GM18505 (cell line): ENCODE measurements at regions not wholly inside any gene's neighbourhood (a gene's known extent, or its start where the extent isn't known, plus 50 kb on each side); places are given as distances from the start of the nearest gene placed in this dataset.
"Not testable (repeated sequence)": the region's sequence is repeated elsewhere in the genome, so short reads cannot be mapped to it uniquely, and the experiment has no call there.

Experiments used
- ATAC-seq: cut with Tn5 transposase; IDR thresholded peaks from one replicate; pipeline ENCODE4 v1.9.1; 2021; ENCODE audit not compliant: unreplicated experiment
- POLR2A ChIP-seq: IDR thresholded peaks from 4 replicates; pipeline ENCODE4 v1.6.1; 2011; ENCODE audit warnings: borderline replicate concordance; ENCODE audit not compliant: insufficient read depth, insufficient read length; ENCODE audit errors: extremely low read depth

GRCh38 chr7:136399385-136399784 lies 422.2 kb upstream of the MTPN start:
- ATAC-seq: no peak
- TF ChIP-seq POLR2A: no peak

DNA sequence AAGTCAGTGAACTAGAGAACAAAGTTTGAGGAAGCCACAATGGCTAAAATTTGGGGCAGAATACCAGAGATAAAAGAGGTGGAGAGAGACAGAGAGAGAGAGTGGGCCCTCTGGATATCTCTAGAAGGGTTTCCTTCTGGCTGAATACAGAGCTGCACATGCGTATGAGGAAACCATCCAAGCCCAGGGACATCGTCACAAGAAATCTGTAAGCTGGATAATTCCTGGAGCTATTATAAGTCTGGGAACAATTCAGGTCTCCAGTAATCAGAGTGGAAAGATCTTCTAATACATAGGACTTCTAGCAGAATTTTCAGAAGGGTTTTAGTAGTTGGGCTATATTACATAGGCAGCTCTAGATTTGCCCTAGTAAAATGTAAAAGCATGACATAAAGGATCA lies 415.7 kb upstream of the MTPN start:
- ATAC-seq: no peak
- TF ChIP-seq POLR2A: no peak

DNA sequence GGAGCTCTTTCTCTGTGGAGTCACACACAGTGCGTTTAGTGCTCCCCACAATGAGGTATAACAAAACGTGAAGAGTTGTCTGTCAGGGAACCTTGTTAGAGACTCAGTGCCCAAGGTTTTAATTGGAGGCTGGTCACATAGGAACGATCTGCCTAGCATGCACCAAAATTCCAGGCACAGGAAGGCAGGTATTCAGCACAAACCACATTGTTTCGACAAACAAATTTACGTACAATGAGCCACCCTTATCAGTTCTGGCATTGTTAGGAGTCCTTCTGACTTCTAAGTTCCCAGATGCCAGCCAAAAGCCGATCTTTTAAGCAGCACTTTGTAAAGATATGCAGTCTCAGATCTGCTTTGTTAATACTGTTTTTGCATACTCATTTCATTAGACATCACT lies 414.2 kb upstream of the MTPN start:
- no peak for ATAC-seq
- TF ChIP-seq POLR2A: no peak

DNA sequence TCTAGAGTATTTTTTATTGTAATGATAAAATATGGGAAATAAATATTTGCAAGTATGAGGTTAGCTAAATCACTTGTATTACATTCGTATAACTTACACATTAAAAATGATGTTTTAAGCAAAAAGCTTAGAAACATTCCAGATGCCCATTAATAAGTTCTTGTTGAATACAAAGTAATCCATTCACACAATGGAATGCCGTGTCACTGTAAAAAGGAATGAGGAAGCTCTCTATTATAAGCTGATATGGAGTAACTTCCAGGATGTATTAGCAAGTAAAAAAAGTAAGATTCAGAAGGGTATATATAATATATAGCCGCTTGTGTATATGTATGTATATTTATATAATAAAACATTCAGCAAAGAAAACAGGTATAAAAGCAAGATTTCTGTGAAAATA lies 412.8 kb upstream of the MTPN start:
- ATAC-seq: no peak
- no peak for TF ChIP-seq POLR2A

- no peak for TF ChIP-seq POLR2A
- ATAC-seq: no peak
These were observed 409.7 kb upstream of the MTPN start for GRCh38 chr7:136386876-136387275.

DNA sequence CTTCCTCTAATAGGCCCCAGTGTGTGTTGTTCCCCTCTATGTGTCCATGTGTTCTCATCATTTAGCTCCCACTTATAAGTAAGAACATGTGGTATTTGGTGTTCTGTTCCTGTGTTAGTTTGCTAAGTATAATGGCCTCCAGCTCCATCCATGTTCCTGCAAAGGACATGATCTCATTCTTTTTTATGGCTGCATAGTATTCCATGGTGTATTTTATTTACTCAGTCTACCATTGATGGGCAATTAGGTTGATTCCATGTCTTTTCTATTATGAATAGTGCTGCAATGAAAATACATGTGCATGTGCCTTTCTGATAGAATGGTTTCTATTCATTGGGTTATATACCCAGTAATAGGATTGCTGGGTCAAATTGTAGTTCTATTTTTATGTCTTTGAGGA lies 394.2 kb upstream of the MTPN start:
- ATAC-seq: not testable (repeated sequence)

DNA sequence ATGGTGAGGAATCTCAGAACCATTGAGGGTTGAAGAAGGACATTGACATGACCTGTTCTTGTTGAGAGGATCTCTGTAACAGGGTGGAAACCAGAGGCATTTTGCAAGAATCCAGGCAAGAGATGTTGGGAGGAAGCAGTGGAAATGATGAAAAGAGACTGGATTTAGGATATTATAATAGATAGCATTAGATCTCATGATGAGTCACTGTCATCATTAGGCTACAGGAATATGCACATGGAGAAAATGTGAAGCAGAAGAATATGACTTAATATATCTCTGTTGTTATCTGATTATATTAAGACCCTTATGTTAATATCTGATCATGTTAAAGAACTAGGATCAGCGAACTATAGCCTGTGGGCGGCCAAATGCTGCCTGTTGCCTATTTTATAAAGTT lies 393.0 kb upstream of the MTPN start:
- ATAC-seq: no peak
- no peak for TF ChIP-seq POLR2A

DNA sequence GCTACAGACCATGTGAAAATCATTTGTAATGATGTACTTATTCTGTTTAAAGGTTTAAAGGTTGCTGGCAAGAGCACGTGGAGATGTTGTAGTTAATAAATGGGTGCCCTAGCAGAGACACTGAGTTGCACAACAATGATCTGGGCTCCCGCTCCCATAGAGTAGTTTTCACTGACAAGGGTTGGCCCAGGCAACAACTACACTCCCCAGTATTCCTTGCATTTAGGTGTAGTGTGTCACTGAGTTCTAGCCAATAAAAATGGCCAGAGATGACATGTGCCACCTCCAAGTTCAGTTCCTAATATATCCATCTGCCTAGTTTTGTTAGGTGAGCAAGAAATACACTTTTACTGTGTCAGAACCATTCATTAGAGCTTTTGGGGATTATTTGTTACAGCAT lies 392.1 kb upstream of the MTPN start:
- no peak for TF ChIP-seq POLR2A

GRCh38 chr7:136359333-136359903 lies 382.3 kb upstream of the MTPN start:
- no peak for TF ChIP-seq POLR2A
- peak; percentile 99 for ATAC-seq

More for the DNA sequence above, 392.1 kb upstream of the MTPN start:
- ATAC-seq: no peak

DNA sequence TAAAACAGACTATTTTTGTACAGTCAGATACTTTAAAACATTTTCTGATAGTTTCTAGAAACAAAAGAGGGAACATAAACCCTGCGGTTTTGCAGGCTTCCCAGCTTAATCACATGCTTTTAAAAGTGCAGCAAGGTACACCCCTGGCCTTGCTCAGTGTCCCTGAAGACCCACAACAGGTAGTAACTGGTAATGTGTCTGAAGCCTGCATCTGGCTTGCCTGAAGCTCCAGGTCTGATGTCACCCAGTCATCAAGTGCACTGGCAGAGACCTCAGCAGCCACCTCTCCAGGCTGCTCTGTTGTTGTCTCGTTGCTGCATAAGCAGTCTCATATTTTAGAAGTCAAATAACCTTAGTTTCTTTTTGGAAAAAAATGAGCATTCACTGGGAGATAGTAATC lies 376.1 kb upstream of the MTPN start:
- ATAC-seq: peak; percentile 87
- no peak for TF ChIP-seq POLR2A

DNA sequence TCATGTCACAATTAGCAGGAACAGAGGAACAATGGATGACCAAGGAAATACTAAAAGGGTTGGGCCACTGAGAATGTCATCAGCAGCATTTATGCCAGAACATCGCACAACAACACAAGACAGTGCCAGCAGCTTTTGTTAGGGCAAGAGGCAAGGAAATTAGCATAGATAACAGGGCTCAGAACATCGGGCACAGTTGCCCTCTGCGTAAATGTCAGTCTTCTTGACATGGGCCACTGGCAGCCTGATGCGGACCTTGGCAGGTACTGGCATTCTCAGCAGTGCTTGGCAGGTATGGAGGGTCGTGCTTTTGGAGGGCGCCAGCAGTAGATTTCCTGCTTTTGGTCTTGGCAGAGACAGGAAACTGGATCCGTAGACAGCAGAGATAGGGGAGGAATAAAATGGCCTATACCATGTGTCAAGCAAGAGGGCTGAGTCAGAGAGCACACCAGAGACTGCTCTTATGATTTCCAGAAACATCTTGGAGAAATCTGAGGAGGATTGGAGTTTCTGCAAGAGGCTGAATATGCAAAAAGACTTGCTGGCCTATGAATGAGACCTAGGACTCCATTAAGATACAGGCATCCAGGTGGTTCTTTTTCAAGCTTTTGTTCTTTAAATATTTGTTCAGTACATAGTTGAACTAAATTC lies 371.5 kb upstream of the MTPN start:
- no peak for TF ChIP-seq POLR2A
- ATAC-seq: no peak

- no peak for ATAC-seq
- TF ChIP-seq POLR2A: no peak
These were observed 371.0 kb upstream of the MTPN start for GRCh38 chr7:136348142-136348541.

GRCh38 chr7:136347488-136347887 lies 370.3 kb upstream of the MTPN start:
- no peak for ATAC-seq
- TF ChIP-seq POLR2A: no peak

DNA sequence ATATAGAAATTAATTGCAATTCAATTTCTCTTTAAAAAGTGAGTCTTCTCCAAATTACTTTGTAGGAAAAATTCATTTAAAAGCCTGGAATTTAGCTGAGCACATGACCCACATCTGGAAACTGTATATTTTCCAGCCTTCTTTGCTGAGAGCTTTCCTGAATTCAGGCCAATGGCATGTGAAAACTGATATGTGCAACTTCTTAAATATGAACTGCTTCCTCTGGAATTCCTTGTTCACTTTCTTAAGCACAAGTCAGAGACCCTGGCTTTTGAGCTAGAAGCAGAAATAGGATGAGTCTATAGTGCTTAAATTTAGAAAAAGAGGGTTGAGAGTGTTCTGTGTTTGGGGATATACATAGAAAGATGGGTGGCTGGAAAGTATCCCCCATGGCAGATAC lies 365.1 kb upstream of the MTPN start:
- no peak for TF ChIP-seq POLR2A

DNA sequence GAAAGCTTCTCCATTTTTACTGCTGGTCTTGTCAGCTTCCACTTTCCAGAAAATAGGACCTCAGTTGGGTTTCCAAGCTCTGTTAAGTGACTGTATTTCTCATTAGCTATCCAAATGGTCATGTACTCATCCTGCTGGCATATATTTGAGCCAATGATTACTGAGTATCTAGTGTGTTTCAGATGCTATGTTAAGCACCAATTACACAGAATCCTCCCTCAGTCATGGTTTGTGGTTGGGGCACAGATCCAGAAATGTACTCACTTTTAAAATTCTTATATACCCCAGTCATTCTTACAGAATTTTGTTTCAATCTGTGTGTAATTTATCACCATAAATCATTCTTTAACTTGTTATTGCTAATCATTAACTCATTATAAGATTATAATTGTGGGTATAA lies 362.3 kb upstream of the MTPN start:
- no peak for TF ChIP-seq POLR2A
- ATAC-seq: no peak

More for the DNA sequence above, 365.1 kb upstream of the MTPN start:
- no peak for ATAC-seq

GRCh38 chr7:136336932-136337331 lies 359.8 kb upstream of the MTPN start:
- ATAC-seq: no peak

GRCh38 chr7:136333636-136334035 lies 356.5 kb upstream of the MTPN start:
- no peak for TF ChIP-seq POLR2A
- no peak for ATAC-seq

More at GRCh38 chr7:136336932-136337331, 359.8 kb upstream of the MTPN start:
- TF ChIP-seq POLR2A: no peak
